SK-N-SH (cell line): ENCODE measurements at regions not wholly inside any gene's neighbourhood (a gene's known extent, or its start where the extent isn't known, plus 50 kb on each side); places are given as distances from the start of the nearest gene placed in this dataset.

Experiments
- CTCF ChIA-PET: fragments of 300-600, 350-600 bp; formaldehyde crosslinking; extraction: SDS; loops from one replicate; lab custom pipeline; 2021; lab: Yijun Ruan, JAX
- POLR2A ChIA-PET: fragments of 350-600 bp; sonication (Branson Sonifier 250); formaldehyde crosslinking; extraction: SDS; loops from one replicate; lab custom pipeline; 2020; ENCODE audit warnings: antibody characterized with exemption, inconsistent platforms; lab: Yijun Ruan, JAX
- DNase-seq: peaks from one replicate; pipeline ENCODE4 v3.0.0; 2012
- H2AFZ ChIP-seq: fragments of 200-600 bp; sonication (generic); 2 replicates; pipeline ENCODE4 v1.8.1; 2016; ENCODE audit warnings: antibody characterized with exemption, mild to moderate bottlenecking, low read depth
- H3F3A ChIP-seq: fragments of 200-600 bp; sonication (generic); replicated peaks from 2 replicates; pipeline ENCODE3; 2016; ENCODE audit warnings: antibody characterized with exemption, mild to moderate bottlenecking; ENCODE audit not compliant: insufficient read depth
- H3K27ac ChIP-seq, 2 experiments: fragments of 200-500 bp in 1 of 2; fragments of 200-600 bp in 1 of 2; sonication (Bioruptor generic) in 1 of 2; sonication (generic), shearing (Covaris generic) in 1 of 2; 2 replicates each; pipeline versions ENCODE4 v1.5.1 to v1.6.1; 2014 to 2016; ENCODE audit warnings: low read depth in 2 of 2, inconsistent platforms in 1 of 2, low read length in 1 of 2, mild to moderate bottlenecking in 1 of 2, mixed read lengths in 1 of 2
- H3K27me3 ChIP-seq: fragments of 200-600 bp; sonication (generic), shearing (Covaris generic); 2 replicates; pipeline ENCODE4 v1.6.1; 2016; ENCODE audit warnings: mixed run types; ENCODE audit not compliant: insufficient read depth
- H3K36me3 ChIP-seq, 2 experiments: fragments of 200-500 bp in 1 of 2; fragments of 200-600 bp in 1 of 2; sonication (Bioruptor generic) in 1 of 2; sonication (generic) in 1 of 2; replicated peaks in 1 of 2; 2 replicates each; pipeline versions ENCODE3 to v1.5.1; 2014 to 2016; ENCODE audit warnings: low read length in 1 of 2, mild to moderate bottlenecking in 1 of 2; ENCODE audit not compliant: insufficient read depth in 2 of 2, control insufficient read depth in 1 of 2
- H3K4me1 ChIP-seq, 2 experiments: fragments of 200-500 bp in 1 of 2; fragments of 200-600 bp in 1 of 2; sonication (Bioruptor generic) in 1 of 2; sonication (generic), shearing (Covaris generic) in 1 of 2; 2 replicates each; pipeline versions ENCODE4 v1.5.1 to v1.6.1; 2014 to 2016; ENCODE audit warnings: low read depth in 1 of 2, low read length in 1 of 2, mixed run types in 1 of 2; ENCODE audit not compliant: insufficient read depth in 2 of 2, control insufficient read depth in 1 of 2
- H3K4me2 ChIP-seq: fragments of 200-600 bp; sonication (generic), shearing (Covaris generic); 2 replicates; pipeline ENCODE4 v1.6.1; 2017; ENCODE audit warnings: mixed run types
- H3K4me3 ChIP-seq, 2 experiments: fragments of 200-500 bp in 1 of 2; fragments of 200-600 bp in 1 of 2; sonication (Bioruptor generic) in 1 of 2; sonication (generic), shearing (Covaris generic) in 1 of 2; 2 replicates each; pipeline versions ENCODE4 v1.5.1 to v1.8.1; 2014 to 2016; ENCODE audit warnings: low read depth in 2 of 2, inconsistent platforms in 1 of 2, low read length in 1 of 2, mild to moderate bottlenecking in 1 of 2, mixed read lengths in 1 of 2, moderate library complexity in 1 of 2
- H3K79me2 ChIP-seq: fragments of 200-600 bp; sonication (generic); 2 replicates; pipeline ENCODE4 v1.8.1; 2017; ENCODE audit warnings: mild to moderate bottlenecking; ENCODE audit not compliant: insufficient read depth
- H3K9ac ChIP-seq: fragments of 200-600 bp; sonication (generic); 2 replicates; pipeline ENCODE4 v1.6.1; 2017; ENCODE audit warnings: mixed run types
- H3K9me2 ChIP-seq: fragments of 200-600 bp; sonication (generic); 2 replicates; pipeline ENCODE4 v1.6.1; 2017; ENCODE audit warnings: mixed run types
- H3K9me3 ChIP-seq: fragments of 200-600 bp; sonication (generic); 2 replicates; pipeline ENCODE4 v1.6.1; 2017; ENCODE audit warnings: mixed run types, mild to moderate bottlenecking, moderate library complexity
- H4K20me1 ChIP-seq: fragments of 200-600 bp; sonication (generic); 2 replicates; pipeline ENCODE4 v1.6.1; 2017; ENCODE audit warnings: mild to moderate bottlenecking, mixed run types; ENCODE audit not compliant: insufficient read depth
- EP300 ChIP-seq, 2 experiments: IDR thresholded peaks; 2 replicates each; pipeline versions ENCODE4 v1.4.0 to v1.6.1; 2012; ENCODE audit warnings: borderline replicate concordance in 1 of 2, low read depth in 1 of 2, low read length in 1 of 2
- GATA2 ChIP-seq: sonication (generic); formaldehyde crosslinking; IDR thresholded peaks from 2 replicates; pipeline ENCODE4 v1.5.0; 2020; ENCODE audit warnings: mild to moderate bottlenecking, missing genetic modification reagents
- MEF2A ChIP-seq: IDR thresholded peaks from 2 replicates; pipeline ENCODE4 v1.4.0; 2012; ENCODE audit warnings: low read depth, borderline replicate concordance
- RAD21 ChIP-seq: IDR thresholded peaks from 2 replicates; pipeline ENCODE4 v1.6.1; 2012; ENCODE audit warnings: mild to moderate bottlenecking, low read length
- RXRA ChIP-seq: IDR thresholded peaks from 2 replicates; pipeline ENCODE4 v1.4.0; 2012; ENCODE audit warnings: low read depth, mild to moderate bottlenecking, borderline replicate concordance
- TAF1 ChIP-seq: IDR thresholded peaks from 2 replicates; pipeline ENCODE4 v1.6.1; 2012; ENCODE audit warnings: low read depth, mild to moderate bottlenecking, low read length, moderate library complexity, borderline replicate concordance
- TCF12 ChIP-seq: IDR thresholded peaks from 2 replicates; pipeline ENCODE4 v1.4.0; 2012
- YY1 ChIP-seq: IDR thresholded peaks from 2 replicates; pipeline ENCODE4 v1.4.0; 2012; ENCODE audit warnings: low read depth, mild to moderate bottlenecking
- WGBS: methylation state at CpG from one replicate; pipeline ENCODE4 v1.1.6; 2017; ENCODE audit warnings: low lambda C conversion rate; 5-methylcytosine and 5-hydroxymethylcytosine counted together
- TF ChIP-seq, protein P1 (sequence below): fragments of 200-600 bp; sonication (generic); IDR thresholded peaks from 2 replicates; pipeline ENCODE4 v1.6.1; 2017; ENCODE audit warnings: antibody characterized with exemption, mild to moderate bottlenecking, moderate library complexity
- TF ChIP-seq, protein P2 (sequence below): IDR thresholded peaks from 2 replicates; pipeline ENCODE4 v1.6.1; 2012; ENCODE audit warnings: mild to moderate bottlenecking, low read depth, low read length, moderate library complexity

DNA sequence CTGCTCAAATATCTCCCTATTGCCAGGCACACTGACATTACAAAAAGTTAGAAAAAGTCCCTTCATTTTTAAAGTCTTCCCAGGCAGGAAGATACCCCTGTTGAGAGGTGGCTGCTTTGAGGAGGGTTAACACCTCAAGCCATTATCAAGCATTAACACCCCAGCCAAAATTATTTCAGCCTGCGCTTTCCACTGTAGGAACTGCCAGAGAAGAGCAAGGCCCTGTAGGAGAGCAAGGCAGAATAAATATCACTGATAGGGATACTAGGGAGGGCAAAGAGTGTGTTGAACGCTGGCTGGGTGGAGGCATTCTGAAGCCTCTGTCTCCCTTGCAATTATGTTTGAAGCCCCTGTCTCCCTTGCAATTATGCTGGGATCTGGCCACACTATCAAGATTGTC lies 1020.7 kb upstream of the CELF4 start:
- 25% methylated on average over 2 of the region's 2 CpGs for WGBS

DNA sequence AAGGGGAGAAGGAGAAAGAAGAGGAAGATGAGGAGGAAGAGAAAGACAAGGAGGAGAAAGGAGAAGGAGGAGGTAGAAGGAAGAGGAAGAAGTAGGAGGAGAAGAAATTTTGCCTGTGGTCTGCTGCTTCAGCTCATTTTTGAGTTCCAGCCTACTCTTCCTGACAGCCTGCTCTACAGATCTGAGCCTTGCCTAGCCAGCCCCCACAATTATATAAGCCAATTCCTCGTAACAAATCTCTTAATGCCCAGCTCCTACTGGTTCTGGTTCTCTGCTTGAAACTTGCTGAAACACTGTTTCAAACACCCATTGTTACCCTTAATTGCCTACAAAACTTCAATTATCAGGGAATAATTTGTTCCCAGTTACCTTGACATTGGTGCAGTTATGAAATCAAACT lies 1014.2 kb upstream of the CELF4 start:
- Histone ChIP-seq H3K27ac (no peak overlapping the region), H3K4me1 (no peaks in the 10 kb centered on the region), H3K9me3 (no peaks in the 10 kb centered on the region; the same call in 1 of the 2 replicates), H3K27me3 (no peaks in the 10 kb centered on the region), H3K4me3 (no peak overlapping the region), H3K36me3 (no peaks in the 10 kb centered on the region)
- no peak for DNase-seq
- POLR2A ChIA-PET: no interaction called here
- no peak for TF ChIP-seq TAF1
- TF ChIP-seq, protein P1, sequence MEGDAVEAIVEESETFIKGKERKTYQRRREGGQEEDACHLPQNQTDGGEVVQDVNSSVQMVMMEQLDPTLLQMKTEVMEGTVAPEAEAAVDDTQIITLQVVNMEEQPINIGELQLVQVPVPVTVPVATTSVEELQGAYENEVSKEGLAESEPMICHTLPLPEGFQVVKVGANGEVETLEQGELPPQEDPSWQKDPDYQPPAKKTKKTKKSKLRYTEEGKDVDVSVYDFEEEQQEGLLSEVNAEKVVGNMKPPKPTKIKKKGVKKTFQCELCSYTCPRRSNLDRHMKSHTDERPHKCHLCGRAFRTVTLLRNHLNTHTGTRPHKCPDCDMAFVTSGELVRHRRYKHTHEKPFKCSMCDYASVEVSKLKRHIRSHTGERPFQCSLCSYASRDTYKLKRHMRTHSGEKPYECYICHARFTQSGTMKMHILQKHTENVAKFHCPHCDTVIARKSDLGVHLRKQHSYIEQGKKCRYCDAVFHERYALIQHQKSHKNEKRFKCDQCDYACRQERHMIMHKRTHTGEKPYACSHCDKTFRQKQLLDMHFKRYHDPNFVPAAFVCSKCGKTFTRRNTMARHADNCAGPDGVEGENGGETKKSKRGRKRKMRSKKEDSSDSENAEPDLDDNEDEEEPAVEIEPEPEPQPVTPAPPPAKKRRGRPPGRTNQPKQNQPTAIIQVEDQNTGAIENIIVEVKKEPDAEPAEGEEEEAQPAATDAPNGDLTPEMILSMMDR: no peak
- TF ChIP-seq, all 33 proteins: peak for 0
- Histone ChIP-seq H4K20me1 (no peaks in the 10 kb centered on the region), H2AFZ (no peak overlapping the region), H3K4me2 (no peak overlapping the region), H3K9me2 (no peaks in the 10 kb centered on the region), H3K9ac (no peak overlapping the region), H3F3A (no peaks in the 10 kb centered on the region), H3K79me2 (no peaks in the 10 kb centered on the region)
- CTCF ChIA-PET: no interaction called here
- WGBS: 10% methylated on average over 1 of the region's 1 CpG

More for the DNA sequence above, 1020.7 kb upstream of the CELF4 start:
- Histone ChIP-seq H3K4me3 (no peak overlapping the region), H3K4me2 (no peak overlapping the region), H3K36me3 (no peaks in the 10 kb centered on the region), H3F3A (no peaks in the 10 kb centered on the region), H3K27ac (no peak overlapping the region), H3K9me3 (no peaks in the 10 kb centered on the region; the same call in 1 of the 2 replicates), H4K20me1 (no peaks in the 10 kb centered on the region), H3K27me3 (no peaks in the 10 kb centered on the region), H3K79me2 (no peaks in the 10 kb centered on the region), H3K9ac (no peak overlapping the region), H3K9me2 (no peaks in the 10 kb centered on the region), H3K4me1 (no peaks in the 10 kb centered on the region), H2AFZ (no peak overlapping the region)
- TF ChIP-seq RXRA (no peak), YY1 (no peak), TAF1 (no peak), GATA2 (no peak), EP300 (IDR thresholded peaks at IDR 0.05; ENCODE audit: borderline replicate concordance in 1 of 2, low read depth in 1 of 2, low read length in 1 of 2) (no peak), MEF2A (no peak), TCF12 (no peak), RAD21 (no peak)
- TF ChIP-seq, protein P2, sequence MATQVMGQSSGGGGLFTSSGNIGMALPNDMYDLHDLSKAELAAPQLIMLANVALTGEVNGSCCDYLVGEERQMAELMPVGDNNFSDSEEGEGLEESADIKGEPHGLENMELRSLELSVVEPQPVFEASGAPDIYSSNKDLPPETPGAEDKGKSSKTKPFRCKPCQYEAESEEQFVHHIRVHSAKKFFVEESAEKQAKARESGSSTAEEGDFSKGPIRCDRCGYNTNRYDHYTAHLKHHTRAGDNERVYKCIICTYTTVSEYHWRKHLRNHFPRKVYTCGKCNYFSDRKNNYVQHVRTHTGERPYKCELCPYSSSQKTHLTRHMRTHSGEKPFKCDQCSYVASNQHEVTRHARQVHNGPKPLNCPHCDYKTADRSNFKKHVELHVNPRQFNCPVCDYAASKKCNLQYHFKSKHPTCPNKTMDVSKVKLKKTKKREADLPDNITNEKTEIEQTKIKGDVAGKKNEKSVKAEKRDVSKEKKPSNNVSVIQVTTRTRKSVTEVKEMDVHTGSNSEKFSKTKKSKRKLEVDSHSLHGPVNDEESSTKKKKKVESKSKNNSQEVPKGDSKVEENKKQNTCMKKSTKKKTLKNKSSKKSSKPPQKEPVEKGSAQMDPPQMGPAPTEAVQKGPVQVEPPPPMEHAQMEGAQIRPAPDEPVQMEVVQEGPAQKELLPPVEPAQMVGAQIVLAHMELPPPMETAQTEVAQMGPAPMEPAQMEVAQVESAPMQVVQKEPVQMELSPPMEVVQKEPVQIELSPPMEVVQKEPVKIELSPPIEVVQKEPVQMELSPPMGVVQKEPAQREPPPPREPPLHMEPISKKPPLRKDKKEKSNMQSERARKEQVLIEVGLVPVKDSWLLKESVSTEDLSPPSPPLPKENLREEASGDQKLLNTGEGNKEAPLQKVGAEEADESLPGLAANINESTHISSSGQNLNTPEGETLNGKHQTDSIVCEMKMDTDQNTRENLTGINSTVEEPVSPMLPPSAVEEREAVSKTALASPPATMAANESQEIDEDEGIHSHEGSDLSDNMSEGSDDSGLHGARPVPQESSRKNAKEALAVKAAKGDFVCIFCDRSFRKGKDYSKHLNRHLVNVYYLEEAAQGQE: no peak
- POLR2A ChIA-PET: no interaction called here
- DNase-seq: no peak
- CTCF ChIA-PET: no interaction called here
